ENCODE measurements at regions not wholly inside any gene's neighbourhood (a gene's known extent, or its start where the extent isn't known, plus 50 kb on each side); places are given as distances from the start of the nearest gene placed in this dataset.
"Not testable (repeated sequence)": the region's sequence is repeated elsewhere in the genome, so short reads cannot be mapped to it uniquely, and the experiment has no call there.

- no peak overlapping the region for H3K4me3 ChIP-seq (ENCODE audit: low read depth, low read length)
- DNase-seq (ENCODE audit: low read depth) = no peak
- TF ChIP-seq MYC (IDR thresholded peaks at IDR 0.05; ENCODE audit: low read depth, low read length) = no peak
- no peak for TF ChIP-seq POLR2A (IDR thresholded peaks at IDR 0.05; ENCODE audit: extremely low read depth, insufficient read length)
- TF ChIP-seq, protein P1, sequence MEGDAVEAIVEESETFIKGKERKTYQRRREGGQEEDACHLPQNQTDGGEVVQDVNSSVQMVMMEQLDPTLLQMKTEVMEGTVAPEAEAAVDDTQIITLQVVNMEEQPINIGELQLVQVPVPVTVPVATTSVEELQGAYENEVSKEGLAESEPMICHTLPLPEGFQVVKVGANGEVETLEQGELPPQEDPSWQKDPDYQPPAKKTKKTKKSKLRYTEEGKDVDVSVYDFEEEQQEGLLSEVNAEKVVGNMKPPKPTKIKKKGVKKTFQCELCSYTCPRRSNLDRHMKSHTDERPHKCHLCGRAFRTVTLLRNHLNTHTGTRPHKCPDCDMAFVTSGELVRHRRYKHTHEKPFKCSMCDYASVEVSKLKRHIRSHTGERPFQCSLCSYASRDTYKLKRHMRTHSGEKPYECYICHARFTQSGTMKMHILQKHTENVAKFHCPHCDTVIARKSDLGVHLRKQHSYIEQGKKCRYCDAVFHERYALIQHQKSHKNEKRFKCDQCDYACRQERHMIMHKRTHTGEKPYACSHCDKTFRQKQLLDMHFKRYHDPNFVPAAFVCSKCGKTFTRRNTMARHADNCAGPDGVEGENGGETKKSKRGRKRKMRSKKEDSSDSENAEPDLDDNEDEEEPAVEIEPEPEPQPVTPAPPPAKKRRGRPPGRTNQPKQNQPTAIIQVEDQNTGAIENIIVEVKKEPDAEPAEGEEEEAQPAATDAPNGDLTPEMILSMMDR (IDR thresholded peaks at IDR 0.05; ENCODE audit: low read depth, low read length) = no peak
- no peak for TF ChIP-seq MAX (IDR thresholded peaks at IDR 0.05; ENCODE audit: low read depth, low read length)
These were observed 80.7 kb downstream of the TFAP2B start for GRCh38 chr6:50899306-50899870.

DNA sequence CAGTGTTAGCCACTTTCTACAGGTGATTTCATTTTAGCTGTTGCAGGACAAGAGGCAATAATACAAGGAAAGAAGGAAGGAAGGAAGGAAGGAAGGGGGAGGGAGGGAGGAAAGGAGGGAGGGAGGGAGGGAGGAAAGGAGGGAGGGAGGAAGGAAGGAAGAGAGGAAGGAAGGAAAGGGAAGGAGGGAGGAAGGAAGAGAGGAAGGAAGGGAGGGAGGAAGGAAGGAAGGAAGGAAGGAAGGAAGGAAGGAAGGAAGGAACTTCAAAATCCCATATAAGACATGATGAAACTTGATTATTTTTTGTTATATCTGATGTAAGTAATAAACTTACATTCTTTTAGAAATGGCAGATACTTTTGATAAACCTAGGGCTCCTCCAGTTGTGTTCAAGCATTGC, 83.6 kb downstream of the TFAP2B start:
- no peak for DNase-seq (ENCODE audit: low read depth)
- TF ChIP-seq MYC (IDR thresholded peaks at IDR 0.05; ENCODE audit: low read depth, low read length) (no peak), POLR2A (IDR thresholded peaks at IDR 0.05; ENCODE audit: extremely low read depth, insufficient read length) (no peak), MAX (IDR thresholded peaks at IDR 0.05; ENCODE audit: low read depth, low read length) (no peak)
- TF ChIP-seq, protein P1 (IDR thresholded peaks at IDR 0.05; ENCODE audit: low read depth, low read length) = no peak
- no peak overlapping the region for H3K4me3 ChIP-seq (ENCODE audit: low read depth, low read length)

DNA sequence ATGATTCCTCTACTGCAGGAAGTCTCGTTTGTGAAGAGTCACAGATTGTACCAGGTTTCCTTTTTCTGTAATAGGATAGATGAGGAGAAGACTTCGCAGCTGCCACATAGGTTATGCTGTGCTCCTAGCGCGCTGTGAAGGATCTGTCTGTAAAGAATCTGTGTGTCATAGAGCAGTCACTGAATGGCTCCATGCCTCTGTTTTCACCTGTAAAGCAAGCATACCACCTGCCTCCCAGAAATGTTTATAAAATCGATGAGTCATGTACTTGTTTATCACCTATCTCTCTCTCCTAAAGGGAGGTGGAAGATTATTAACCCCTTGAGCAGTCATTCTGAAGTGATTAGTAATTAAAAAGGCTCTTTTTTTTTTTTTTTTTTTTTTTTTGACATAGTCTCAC, 86.6 kb downstream of the TFAP2B start:
- TF ChIP-seq POLR2A (IDR thresholded peaks at IDR 0.05; ENCODE audit: extremely low read depth, insufficient read length) = no peak
- TF ChIP-seq, protein P1 (IDR thresholded peaks at IDR 0.05; ENCODE audit: low read depth, low read length) = no peak
- no peak for TF ChIP-seq MAX (IDR thresholded peaks at IDR 0.05; ENCODE audit: low read depth, low read length)
- TF ChIP-seq MYC (IDR thresholded peaks at IDR 0.05; ENCODE audit: low read depth, low read length) = no peak
- H3K4me3 ChIP-seq (ENCODE audit: low read depth, low read length) = no peak overlapping the region
- DNase-seq (ENCODE audit: low read depth) = no peak

- TF ChIP-seq MAX (IDR thresholded peaks at IDR 0.05; ENCODE audit: low read depth, low read length) = no peak
- no peak for DNase-seq (ENCODE audit: low read depth)
- no peak overlapping the region for H3K4me3 ChIP-seq (ENCODE audit: low read depth, low read length)
These were observed 88.9 kb downstream of the TFAP2B start for GRCh38 chr6:50907565-50907964.

DNA sequence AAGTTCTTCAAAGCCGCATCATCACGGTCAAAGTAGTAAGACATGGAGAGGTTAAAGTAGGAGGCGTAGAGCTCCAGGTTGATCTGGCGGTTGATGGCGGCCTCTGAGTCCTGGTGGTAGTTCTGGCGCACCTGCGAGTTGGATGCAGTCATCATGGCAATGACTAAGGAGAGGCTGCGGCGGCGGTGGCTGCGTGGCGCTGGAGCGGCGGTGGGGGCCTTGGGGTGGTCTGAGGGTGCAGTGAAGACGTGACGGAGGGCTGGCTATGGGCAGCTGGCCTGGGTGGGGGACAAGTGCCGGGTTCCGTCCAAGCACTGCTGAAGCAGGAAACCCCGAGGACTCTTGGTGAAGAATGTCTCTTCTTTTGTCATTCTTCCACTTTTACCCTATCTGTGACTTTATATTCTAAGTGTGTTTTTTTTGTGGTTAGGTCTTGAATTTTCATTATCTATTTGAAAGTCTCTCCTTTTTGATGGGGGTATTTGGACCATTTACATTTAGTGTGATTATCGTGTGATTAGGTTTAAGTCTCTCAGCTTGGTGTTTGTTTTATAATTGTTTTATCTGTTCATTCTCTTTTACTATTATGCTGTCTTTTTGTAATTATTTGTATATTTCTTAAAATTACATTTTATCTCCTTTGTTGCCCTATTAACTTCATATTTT, 94.6 kb downstream of the TFAP2B start:
- DNase-seq (ENCODE audit: low read depth) = no peak
- H3K4me3 ChIP-seq (ENCODE audit: low read depth, low read length) = no peak overlapping the region
- TF ChIP-seq MAX (IDR thresholded peaks at IDR 0.05; ENCODE audit: low read depth, low read length) (no peak), MYC (IDR thresholded peaks at IDR 0.05; ENCODE audit: low read depth, low read length) (no peak), POLR2A (IDR thresholded peaks at IDR 0.05; ENCODE audit: extremely low read depth, insufficient read length) (no peak)
- TF ChIP-seq, protein P1 (IDR thresholded peaks at IDR 0.05; ENCODE audit: low read depth, low read length) = no peak

GRCh38 chr6:50921378-50921777, 102.7 kb downstream of the TFAP2B start:
- not testable (repeated sequence) for DNase-seq (ENCODE audit: low read depth); H3K4me3 ChIP-seq (ENCODE audit: low read depth, low read length)

GRCh38 chr6:50921968-50922367, 103.3 kb downstream of the TFAP2B start:
- TF ChIP-seq MYC (IDR thresholded peaks at IDR 0.05; ENCODE audit: low read depth, low read length) (no peak), MAX (IDR thresholded peaks at IDR 0.05; ENCODE audit: low read depth, low read length) (no peak), POLR2A (IDR thresholded peaks at IDR 0.05; ENCODE audit: extremely low read depth, insufficient read length) (no peak)
- TF ChIP-seq, protein P1 (IDR thresholded peaks at IDR 0.05; ENCODE audit: low read depth, low read length) = no peak
- H3K4me3 ChIP-seq (ENCODE audit: low read depth, low read length) = no peak overlapping the region
- DNase-seq (ENCODE audit: low read depth) = no peak
